Endothelial cell of umbilical vein (primary cell): ENCODE measurements at regions not wholly inside any gene's neighbourhood (a gene's known extent, or its start where the extent isn't known, plus 50 kb on each side); places are given as distances from the start of the nearest gene placed in this dataset.

Experiments
- CTCF ChIP-seq, 2 donors: IDR thresholded peaks; 1 replicate in 1 of 2; 2 replicates in 1 of 2; pipeline ENCODE4 v1.5.1; 2011; ENCODE audit warnings: low read length in 2 of 2, mild to moderate bottlenecking in 2 of 2, moderate library complexity in 2 of 2, control low read depth in 1 of 2, inconsistent platforms in 1 of 2, low read depth in 1 of 2; ENCODE audit not compliant: insufficient read depth in 1 of 2; ENCODE audit errors: extremely low read depth in 1 of 2
- EZH2 ChIP-seq: IDR thresholded peaks from 2 replicates; pipeline ENCODE4 v1.6.1; 2012; ENCODE audit warnings: borderline replicate concordance, low read depth, mild to moderate bottlenecking, moderate library complexity, low read length, inconsistent platforms; ENCODE audit not compliant: severe bottlenecking
- GATA2 ChIP-seq: IDR thresholded peaks from 2 replicates; pipeline ENCODE4 v1.7.0; 2011; ENCODE audit warnings: low read depth, mild to moderate bottlenecking, moderate library complexity, mixed read lengths, low read length; ENCODE audit not compliant: insufficient read length, insufficient read depth
- JUN ChIP-seq: IDR thresholded peaks from 2 replicates; pipeline ENCODE4 v1.6.1; 2011; ENCODE audit warnings: borderline replicate concordance, low read depth; ENCODE audit not compliant: insufficient read length, insufficient read depth
- MAX ChIP-seq: IDR thresholded peaks from 2 replicates; pipeline ENCODE4 v1.6.1; 2011; ENCODE audit not compliant: insufficient read depth, insufficient read length
- MYC ChIP-seq: IDR thresholded peaks from one replicate; pipeline ENCODE4 v1.6.1; 2011; ENCODE audit warnings: mild to moderate bottlenecking, low read depth, low read length
- POLR2A ChIP-seq: IDR thresholded peaks from 2 replicates; pipeline ENCODE4 v1.6.1; 2012; ENCODE audit warnings: low read depth, mild to moderate bottlenecking, control low read depth, low read length
- POLR2AphosphoS5 ChIP-seq: IDR thresholded peaks from 2 replicates; pipeline ENCODE4 v1.6.1; 2012; ENCODE audit warnings: low read depth, mild to moderate bottlenecking, control low read depth, low read length, moderate library complexity; ENCODE audit not compliant: insufficient read depth

GRCh38 chr5:13478831-13479465 lies 465.5 kb downstream of the DNAH5 start:
- TF ChIP-seq CTCF (IDR thresholded peaks at IDR 0.05; ENCODE audit: extremely low read depth in 1 of 2, insufficient read depth in 1 of 2, low read depth in 1 of 2, low read length in 2 of 2) (peak; percentile 36 to 46), JUN (no peak), POLR2AphosphoS5 (no peak), MAX (no peak), GATA2 (no peak), POLR2A (no peak), MYC (no peak), EZH2 (no peak)
